Ascending aorta (tissue), 2 donors: ENCODE measurements at regions not wholly inside any gene's neighbourhood (a gene's known extent, or its start where the extent isn't known, plus 50 kb on each side); places are given as distances from the start of the nearest gene placed in this dataset.

Experiments used
- DNase-seq, 2 donors: peaks; one replicate each; pipeline ENCODE4 v3.0.0-alpha.2; 2019; ENCODE audit warnings: low spot score in 2 of 2
- H3K27ac ChIP-seq, 2 donors: fragments of 200-600 bp; sonication (generic); one replicate each; pipeline ENCODE4 v1.5.1; 2016 to 2017; ENCODE audit warnings: mild to moderate bottlenecking in 1 of 2
- H3K27me3 ChIP-seq: fragments of 200-600 bp; sonication (generic); one replicate; pipeline ENCODE4 v1.5.1; 2017
- H3K36me3 ChIP-seq, 2 donors: fragments of 200-600 bp; sonication (generic); one replicate each; pipeline ENCODE4 v1.5.1; 2016
- H3K4me1 ChIP-seq, 2 donors: fragments of 200-600 bp; sonication (generic); one replicate each; pipeline ENCODE4 v1.5.1; 2016 to 2017; ENCODE audit warnings: mild to moderate bottlenecking in 1 of 2
- H3K4me3 ChIP-seq, 2 donors: fragments of 200-600 bp; sonication (generic); one replicate each; pipeline ENCODE4 v1.5.1; 2016 to 2017; ENCODE audit warnings: mild to moderate bottlenecking in 1 of 2
- H3K9me3 ChIP-seq, 2 donors: fragments of 200-600 bp; sonication (generic); one replicate each; pipeline ENCODE4 v1.5.1; 2016
- CTCF ChIP-seq, 3 experiments: fragments of 200-600 bp in 2 of 3; fragments of 450-650 bp in 1 of 3; sonication (generic) in 2 of 3; IDR thresholded peaks; one replicate each; pipeline ENCODE4 v1.5.1; 2016 to 2019; ENCODE audit warnings: antibody characterized with exemption in 3 of 3, mild to moderate bottlenecking in 1 of 3, moderate library complexity in 1 of 3
- intact Hi-C: fragments of 100-400 bp; cut with DNase I; formaldehyde crosslinking; loops from one replicate; pipeline ENCODE4 v1.15.1; 2023

- Histone ChIP-seq H3K4me1 (no peaks in the 10 kb centered on the region), H3K27me3 (no peaks in the 10 kb centered on the region), H3K4me3 (no peak overlapping the region), H3K27ac (no peak overlapping the region), H3K36me3 (no peaks in the 10 kb centered on the region), H3K9me3 (no peaks in the 10 kb centered on the region)
- TF ChIP-seq CTCF (IDR thresholded peaks at IDR 0.05) = peak in 1 of 3 experiments; percentile 37
- intact Hi-C loops = no loop called here
- no peak for DNase-seq
Measured at GRCh38 chr7:136687693-136688322, 180.6 kb upstream of the CHRM2 start.

- Histone ChIP-seq H3K27me3 (no peaks in the 10 kb centered on the region), H3K27ac (no peak overlapping the region), H3K4me1 (no peaks in the 10 kb centered on the region), H3K9me3 (no peaks in the 10 kb centered on the region), H3K4me3 (no peak overlapping the region), H3K36me3 (no peaks in the 10 kb centered on the region)
- no peak for DNase-seq
- intact Hi-C loops = no loop called here
- TF ChIP-seq CTCF (IDR thresholded peaks at IDR 0.05) = no peak
Measured at GRCh38 chr7:136685501-136686173, 182.8 kb upstream of the CHRM2 start.

- no peaks in the 10 kb centered on the region for H3K27me3 ChIP-seq
- H3K4me3 ChIP-seq = no peak overlapping the region
- DNase-seq = no peak
- H3K36me3 ChIP-seq = no peaks in the 10 kb centered on the region
- intact Hi-C loops = no loop called here
- no peak overlapping the region for H3K27ac ChIP-seq
- no peak for TF ChIP-seq CTCF (IDR thresholded peaks at IDR 0.05)
- H3K4me1 ChIP-seq = no peaks in the 10 kb centered on the region
- peaks cover 0 to 7% of the 10 kb centered on the region in 2 donors for H3K9me3 ChIP-seq
Measured at GRCh38 chr7:136677471-136678365, 190.7 kb upstream of the CHRM2 start.

GRCh38 chr7:136667584-136667983, 200.9 kb upstream of the CHRM2 start:
- intact Hi-C loops = no loop called here
- Histone ChIP-seq H3K4me3 (no peak overlapping the region), H3K27ac (no peak overlapping the region), H3K27me3 (no peaks in the 10 kb centered on the region), H3K36me3 (no peaks in the 10 kb centered on the region), H3K9me3 (no peaks in the 10 kb centered on the region), H3K4me1 (no peaks in the 10 kb centered on the region)
- DNase-seq = no peak
- no peak for TF ChIP-seq CTCF (IDR thresholded peaks at IDR 0.05)

- Histone ChIP-seq H3K36me3 (no peaks in the 10 kb centered on the region), H3K4me3 (no peak overlapping the region), H3K9me3 (no peaks in the 10 kb centered on the region), H3K27me3 (no peaks in the 10 kb centered on the region), H3K4me1 (no peaks in the 10 kb centered on the region), H3K27ac (no peak overlapping the region)
- intact Hi-C loops = no loop called here
- TF ChIP-seq CTCF (IDR thresholded peaks at IDR 0.05) = no peak
- DNase-seq = no peak
Measured at GRCh38 chr7:136665878-136666509, 202.5 kb upstream of the CHRM2 start.
